Activated CD8-positive, alpha-beta memory T cell treated with anti-CD3 and anti-CD28 coated beads for 4 hours (primary cell): ENCODE measurements at regions not wholly inside any gene's neighbourhood (a gene's known extent, or its start where the extent isn't known, plus 50 kb on each side); places are given as distances from the start of the nearest gene placed in this dataset.

Experiments used
- DNase-seq, 2 donors: peaks; one replicate each; pipeline ENCODE4 v3.0.0-alpha.2; 2020; ENCODE audit warnings: low read depth in 2 of 2

- DNase-seq, result no peak
Observed at GRCh38 chr13:84332346-84332745, 450.1 kb upstream of the SLITRK1 start.

GRCh38 chr13:84315527-84315926, 433.3 kb upstream of the SLITRK1 start:
- no peak for DNase-seq

DNA sequence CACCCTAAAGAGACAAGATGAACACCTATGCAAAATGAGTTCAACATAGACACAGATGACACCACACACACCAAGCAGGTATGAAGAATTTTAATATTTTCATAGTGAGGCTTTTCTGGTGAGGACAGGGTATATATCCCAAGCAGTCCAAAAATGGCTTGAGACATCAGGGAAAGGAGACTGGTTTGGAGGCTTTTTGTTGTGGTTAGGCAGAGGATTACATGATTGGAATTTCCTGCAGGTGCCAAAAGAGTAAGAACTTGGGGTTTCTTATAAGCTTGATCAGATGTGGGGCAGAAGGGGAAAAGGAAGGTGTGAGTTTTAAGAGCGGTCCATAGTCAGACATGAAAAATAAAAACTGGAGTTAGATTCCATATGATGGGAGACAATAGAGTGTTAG, 420.8 kb upstream of the SLITRK1 start:
- DNase-seq, result no peak

GRCh38 chr13:84297251-84297650, 415.0 kb upstream of the SLITRK1 start:
- DNase-seq, result no peak

DNA sequence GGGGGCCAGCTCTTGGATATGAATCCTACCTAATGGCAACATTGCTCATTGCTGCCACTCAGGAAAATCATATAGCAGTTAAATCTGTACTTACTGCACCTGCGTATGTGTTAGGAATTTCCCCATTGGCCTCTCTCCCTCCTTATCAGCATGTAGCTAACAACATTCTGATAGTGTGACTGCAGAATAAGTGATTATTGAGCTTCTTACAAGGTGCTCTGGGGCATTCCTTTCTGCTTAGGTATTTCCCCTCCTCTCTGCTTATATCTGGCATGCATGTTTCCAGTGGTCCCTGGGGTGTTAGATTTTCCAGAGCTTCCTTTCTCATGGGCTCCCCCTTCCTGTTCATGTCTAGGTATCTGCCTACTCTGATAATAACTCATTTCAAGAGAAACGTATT, 414.1 kb upstream of the SLITRK1 start:
- no peak for DNase-seq

- no peak for DNase-seq
Observed at GRCh38 chr13:84294576-84294975, 412.3 kb upstream of the SLITRK1 start.

DNA sequence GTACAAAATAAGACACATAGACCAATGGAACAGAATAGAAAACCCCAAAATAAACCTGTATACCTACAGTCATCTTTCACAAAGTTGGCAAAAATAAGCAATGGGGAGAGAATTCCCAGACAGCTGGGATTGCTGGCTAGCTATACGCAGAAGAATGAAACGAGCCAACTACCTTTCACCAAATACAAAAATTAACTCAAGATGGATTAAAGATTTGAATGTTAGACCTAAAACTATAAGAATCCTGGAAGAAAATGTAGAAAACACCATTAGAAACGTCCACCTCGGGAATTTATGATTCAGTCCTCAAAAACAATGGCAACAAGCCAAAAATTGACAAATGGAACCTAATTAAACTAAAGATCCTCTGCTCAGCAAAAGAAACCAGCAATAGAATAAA, 408.1 kb upstream of the SLITRK1 start:
- no peak for DNase-seq

DNA sequence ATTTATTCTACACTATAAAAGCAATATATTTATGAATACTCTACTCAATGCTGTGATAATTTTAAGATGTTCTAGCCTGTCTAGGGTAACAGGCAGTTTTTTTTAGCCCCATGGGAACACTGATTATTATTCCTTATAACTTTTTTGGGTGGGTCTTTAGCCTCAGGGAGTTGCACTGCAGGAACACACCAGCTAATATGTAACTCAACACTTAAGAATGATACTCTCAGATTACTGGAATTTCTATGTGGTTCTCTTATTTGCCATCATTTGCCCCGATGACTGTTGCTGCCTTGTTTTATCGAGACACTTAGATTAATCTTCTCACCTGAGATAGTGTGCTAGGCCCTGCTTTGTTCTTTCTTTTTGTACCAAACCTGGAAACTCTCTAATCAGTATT, 396.9 kb upstream of the SLITRK1 start:
- DNase-seq, result no peak

- no peak for DNase-seq
Observed at GRCh38 chr13:84272877-84273562, 390.7 kb upstream of the SLITRK1 start.

- DNase-seq, result no peak
Observed at GRCh38 chr13:84265257-84265764, 383.0 kb upstream of the SLITRK1 start.

GRCh38 chr13:84263354-84264069, 381.2 kb upstream of the SLITRK1 start:
- DNase-seq, result no peak

GRCh38 chr13:84255226-84255797, 373.0 kb upstream of the SLITRK1 start:
- no peak for DNase-seq

DNA sequence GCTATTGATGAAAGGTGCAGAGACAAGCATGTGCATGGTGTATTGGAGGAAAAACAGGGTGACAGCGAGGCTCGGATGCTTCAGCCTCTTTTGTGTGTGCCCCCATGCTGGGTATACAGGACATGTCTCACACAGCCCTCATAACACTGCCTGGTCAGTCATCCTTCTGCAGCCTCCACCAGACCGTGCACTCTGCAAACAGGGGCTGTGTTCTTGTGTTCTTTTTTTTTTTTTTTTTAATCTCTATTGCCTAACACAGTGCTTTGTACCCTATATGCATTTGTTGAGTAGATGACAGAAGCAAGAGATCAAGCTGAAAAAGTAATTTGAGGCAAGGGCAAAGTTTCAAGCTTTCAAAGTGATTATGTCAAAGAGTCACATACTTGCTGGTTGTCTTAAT, 367.2 kb upstream of the SLITRK1 start:
- DNase-seq, result no peak

DNA sequence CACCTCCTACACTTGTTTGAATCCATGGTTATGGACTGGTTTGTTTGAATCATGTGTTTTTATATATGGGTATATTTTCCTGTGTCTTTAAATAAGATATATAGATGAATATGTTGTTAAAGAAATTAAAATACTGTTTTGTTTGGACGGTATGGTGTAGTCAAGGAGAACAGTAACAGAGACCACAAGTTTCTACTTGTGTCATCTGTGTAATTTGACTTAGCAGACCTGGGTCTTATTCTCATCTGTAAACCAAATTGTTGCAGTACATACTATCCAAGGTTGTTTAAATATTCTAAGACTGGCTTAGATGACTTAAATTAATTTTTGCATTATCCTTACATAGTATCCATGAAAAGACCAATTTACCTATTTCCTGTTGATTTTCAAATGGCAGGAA, 361.1 kb upstream of the SLITRK1 start:
- DNase-seq, result no peak

DNA sequence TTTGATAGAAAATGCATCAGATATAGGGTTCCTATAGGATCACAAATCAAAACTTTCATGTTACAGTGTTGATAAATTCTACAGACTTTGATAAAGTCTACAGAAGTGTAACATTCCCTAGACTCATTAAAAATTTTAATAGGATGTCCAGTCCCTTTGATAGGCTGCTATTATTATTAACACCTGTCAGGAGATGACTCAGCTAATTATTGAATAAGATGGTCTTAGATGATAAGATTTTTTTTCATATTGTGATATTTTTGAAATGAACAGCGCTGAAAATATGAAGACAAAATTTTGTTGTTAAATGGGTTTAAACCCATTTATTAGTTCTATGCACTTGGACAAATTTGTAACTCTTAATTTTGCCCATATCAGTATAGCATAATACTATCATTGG, 356.8 kb upstream of the SLITRK1 start:
- no peak for DNase-seq

GRCh38 chr13:84238381-84238780, 356.1 kb upstream of the SLITRK1 start:
- no peak for DNase-seq

DNA sequence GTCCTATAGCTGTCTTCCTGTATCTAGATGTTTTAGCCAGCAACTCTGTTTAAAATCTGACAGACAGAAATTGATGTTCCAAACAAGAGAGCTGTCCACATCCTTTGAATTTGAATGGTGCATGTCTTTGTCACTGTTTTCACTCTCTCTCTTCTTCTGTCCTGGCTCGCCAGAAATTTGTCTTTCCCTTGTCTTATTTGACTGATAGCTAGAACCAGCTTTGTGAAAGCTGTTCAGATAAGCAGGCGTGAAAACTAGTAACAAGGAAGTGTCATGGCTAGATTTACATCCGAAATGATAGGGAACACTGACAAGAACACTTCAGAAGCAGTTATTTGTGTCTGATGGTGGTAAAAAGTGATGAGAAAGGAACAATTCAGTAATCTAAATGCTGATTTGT, 354.9 kb upstream of the SLITRK1 start:
- no peak for DNase-seq

- no peak for DNase-seq
Observed at GRCh38 chr13:84234416-84234815, 352.1 kb upstream of the SLITRK1 start.

GRCh38 chr13:84230568-84230967, 348.3 kb upstream of the SLITRK1 start:
- no peak for DNase-seq

DNA sequence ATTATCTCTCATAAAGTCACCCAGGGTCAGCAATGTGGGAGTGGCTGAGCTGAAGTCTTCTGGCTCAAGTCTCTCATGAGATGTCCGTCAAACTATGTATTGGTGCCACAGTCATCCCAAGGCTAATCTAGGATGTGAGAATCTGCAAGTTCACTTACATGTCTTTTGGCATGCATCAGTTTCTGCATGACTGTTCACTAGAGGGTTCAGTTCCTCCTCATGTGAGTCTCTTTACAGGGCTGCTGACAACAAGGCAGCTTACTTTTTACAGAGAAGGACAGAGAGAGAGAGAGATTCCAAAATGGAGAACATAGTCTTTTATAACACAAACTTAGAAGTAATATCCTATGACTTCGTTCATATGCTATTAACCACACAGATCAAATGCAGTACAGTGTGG, 328.8 kb upstream of the SLITRK1 start:
- DNase-seq, result no peak

DNA sequence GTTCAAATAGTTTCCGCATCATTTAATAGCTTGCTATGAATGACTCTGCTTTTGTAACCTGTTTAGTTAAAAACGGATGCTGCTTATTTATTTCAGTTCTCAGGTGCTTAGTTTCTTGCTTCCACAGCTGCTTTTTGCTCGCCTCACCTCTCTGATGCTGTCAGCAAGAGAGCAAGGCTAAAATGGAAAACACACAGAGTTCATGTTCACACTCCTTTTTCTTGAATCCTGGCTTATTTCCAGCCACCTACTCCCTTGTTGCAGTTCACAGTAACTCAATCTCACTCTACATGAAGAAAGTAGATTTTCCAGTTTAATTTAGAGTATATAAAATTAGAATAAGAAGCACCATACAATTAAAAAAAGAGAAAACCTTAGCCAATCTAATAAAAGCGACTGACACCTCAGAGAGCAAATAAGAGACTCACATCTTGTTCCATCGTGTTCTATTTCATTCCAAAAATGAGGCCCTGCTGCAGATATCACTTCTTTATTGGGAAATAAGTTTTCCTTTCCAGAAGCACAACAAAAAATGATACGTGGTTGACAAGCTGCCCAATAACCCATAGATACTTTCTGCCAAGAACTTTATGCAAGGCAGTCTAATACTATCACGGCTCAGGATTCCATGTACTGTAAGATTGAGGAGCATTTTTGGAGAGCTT, 326.1 kb upstream of the SLITRK1 start:
- no peak for DNase-seq

- no peak for DNase-seq
Observed at GRCh38 chr13:84207509-84207908, 325.2 kb upstream of the SLITRK1 start.

DNA sequence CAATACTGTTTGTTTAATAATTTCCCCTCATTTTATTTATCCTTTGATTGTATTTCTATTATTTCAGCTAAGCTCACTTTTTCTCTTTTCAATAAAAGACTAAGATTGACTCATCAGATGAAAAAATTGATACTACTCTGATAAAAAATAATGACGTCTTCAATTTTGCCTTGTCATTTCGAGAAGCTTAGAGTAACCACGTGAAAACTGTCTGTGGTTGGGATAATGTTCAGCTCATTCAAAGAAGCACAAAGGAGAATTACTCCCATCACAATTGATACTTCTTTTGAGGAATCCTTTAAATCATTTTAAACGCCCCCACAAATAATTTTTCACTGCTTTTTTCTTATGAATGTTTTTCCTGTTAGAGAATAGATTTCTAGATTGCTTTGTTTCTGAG, 318.7 kb upstream of the SLITRK1 start:
- no peak for DNase-seq
